SHP77 (cell line): ENCODE measurements at regions not wholly inside any gene's neighbourhood (a gene's known extent, or its start where the extent isn't known, plus 50 kb on each side); places are given as distances from the start of the nearest gene placed in this dataset.
A peak's percentile ranks its signal among the peaks of the same experiment; 100 is the strongest.

Experiments used
- DNase-seq, 2 experiments: peaks; one replicate each; lab custom pipeline; 2025; lab: John Stamatoyannopoulos, UW

GRCh38 chr9:126556560-126557250, 57.0 kb upstream of the LMX1B start:
- no peak for DNase-seq

GRCh38 chr9:126558051-126558665, 55.6 kb upstream of the LMX1B start:
- peak; percentile 33 to 66 for DNase-seq

- DNase-seq, result no peak
Measured at GRCh38 chr9:126559296-126559695, 54.4 kb upstream of the LMX1B start.

GRCh38 chr9:126561582-126561981, 52.1 kb upstream of the LMX1B start:
- no peak for DNase-seq

GRCh38 chr9:126563556-126563955, 50.2 kb upstream of the LMX1B start:
- no peak for DNase-seq
